ENCODE measurements at regions not wholly inside any gene's neighbourhood (a gene's known extent, or its start where the extent isn't known, plus 50 kb on each side); places are given as distances from the start of the nearest gene placed in this dataset.

- TF ChIP-seq CTCF (IDR thresholded peaks at IDR 0.05) = no peak
- no peaks in the 10 kb centered on the region for H3K4me1 ChIP-seq (ENCODE audit: low read depth)
- H3K4me3 ChIP-seq = no peak overlapping the region
- DNase-seq (no peak), ATAC-seq (no peak)
- H3K36me3 ChIP-seq (ENCODE audit: low read depth) = no peaks in the 10 kb centered on the region
- intact Hi-C loops (cut with DNase I, micrococcal nuclease) = no loop called here
- no peaks in the 10 kb centered on the region for H3K9me3 ChIP-seq
These were observed 81.7 kb upstream of the NXT1 start for GRCh38 chr20:23268792-23269354.

- H3K4me1 ChIP-seq (ENCODE audit: low read depth) = no peaks in the 10 kb centered on the region
- H3K36me3 ChIP-seq (ENCODE audit: low read depth) = no peaks in the 10 kb centered on the region
- intact Hi-C loops (cut with DNase I, micrococcal nuclease) = no loop called here
- DNase-seq (no peak), ATAC-seq (no peak)
- H3K9me3 ChIP-seq = peaks cover 4% of the 10 kb centered on the region
- H3K4me3 ChIP-seq = no peak overlapping the region
- TF ChIP-seq CTCF (IDR thresholded peaks at IDR 0.05) = no peak
These were observed 82.7 kb upstream of the NXT1 start for GRCh38 chr20:23267909-23268308.

GRCh38 chr20:23266530-23267398, 83.8 kb upstream of the NXT1 start:
- intact Hi-C loops (cut with DNase I, micrococcal nuclease) = no loop called here
- DNase-seq = no peak
- Histone ChIP-seq H3K4me3 (no peak overlapping the region), H3K9me3 (peaks cover 4% of the 10 kb centered on the region), H3K4me1 (ENCODE audit: low read depth) (no peaks in the 10 kb centered on the region), H3K36me3 (ENCODE audit: low read depth) (no peaks in the 10 kb centered on the region)
- no peak for TF ChIP-seq CTCF (IDR thresholded peaks at IDR 0.05)
- no peak for ATAC-seq

- ATAC-seq (no peak), DNase-seq (no peak)
- TF ChIP-seq CTCF (IDR thresholded peaks at IDR 0.05) = no peak
- Histone ChIP-seq H3K4me3 (no peak overlapping the region), H3K9me3 (peaks cover 4% of the 10 kb centered on the region), H3K4me1 (ENCODE audit: low read depth) (no peaks in the 10 kb centered on the region), H3K36me3 (ENCODE audit: low read depth) (no peaks in the 10 kb centered on the region)
- intact Hi-C loops (cut with DNase I, micrococcal nuclease) = no loop called here
These were observed 85.4 kb upstream of the NXT1 start for GRCh38 chr20:23265226-23265625.

GRCh38 chr20:23264545-23264944, 86.0 kb upstream of the NXT1 start:
- H3K36me3 ChIP-seq (ENCODE audit: low read depth) = no peaks in the 10 kb centered on the region
- TF ChIP-seq CTCF (IDR thresholded peaks at IDR 0.05) = no peak
- H3K9me3 ChIP-seq = peaks cover 4% of the 10 kb centered on the region
- H3K4me3 ChIP-seq = no peak overlapping the region
- no peaks in the 10 kb centered on the region for H3K4me1 ChIP-seq (ENCODE audit: low read depth)
- DNase-seq (no peak), ATAC-seq (no peak)
- intact Hi-C loops (cut with DNase I, micrococcal nuclease) = no loop called here

Data from mucosa of descending colon (tissue), 3 donors.